ENCODE measurements at regions not wholly inside any gene's neighbourhood (a gene's known extent, or its start where the extent isn't known, plus 50 kb on each side); places are given as distances from the start of the nearest gene placed in this dataset.
A peak's percentile ranks its signal among the peaks of the same experiment; 100 is the strongest.

- no peak for TF ChIP-seq CTCF (IDR thresholded peaks at IDR 0.05)
- Histone ChIP-seq H3K9me3 (no peaks in the 10 kb centered on the region), H3K27ac (no peak overlapping the region), H3K27me3 (no peaks in the 10 kb centered on the region), H3K4me1 (ENCODE audit: control insufficient read depth in 1 of 2, insufficient read depth in 1 of 2, low read depth in 1 of 2, low read length in 1 of 2) (peaks cover 47 to 53% of the 10 kb centered on the region in 2 experiments), H3K4me3 (ENCODE audit: low read depth in 1 of 2, low read length in 1 of 2) (no peak overlapping the region), H3K36me3 (no peaks in the 10 kb centered on the region)
Observed at GRCh38 chr3:139117883-139118760, 73.4 kb upstream of the PRR23C start.

- H3K9me3 ChIP-seq = no peaks in the 10 kb centered on the region
- H3K27ac ChIP-seq = no peak overlapping the region
- H3K27me3 ChIP-seq = no peaks in the 10 kb centered on the region
- H3K4me1 ChIP-seq (ENCODE audit: control insufficient read depth in 1 of 2, insufficient read depth in 1 of 2, low read depth in 1 of 2, low read length in 1 of 2) = peaks cover 54 to 58% of the 10 kb centered on the region in 2 experiments
- H3K36me3 ChIP-seq = no peaks in the 10 kb centered on the region
- TF ChIP-seq CTCF (IDR thresholded peaks at IDR 0.05) = no peak
- no peak overlapping the region for H3K4me3 ChIP-seq (ENCODE audit: low read depth in 1 of 2, low read length in 1 of 2)
Observed at GRCh38 chr3:139118835-139119234, 74.1 kb upstream of the PRR23C start.

- no peaks in the 10 kb centered on the region for H3K27me3 ChIP-seq
- TF ChIP-seq CTCF (IDR thresholded peaks at IDR 0.05) = no peak
- no peak overlapping the region for H3K27ac ChIP-seq
- no peaks in the 10 kb centered on the region for H3K9me3 ChIP-seq
- H3K4me3 ChIP-seq (ENCODE audit: low read depth in 1 of 2, low read length in 1 of 2) = no peak overlapping the region
- no peaks in the 10 kb centered on the region for H3K36me3 ChIP-seq
- peaks cover 54 to 58% of the 10 kb centered on the region in 2 experiments for H3K4me1 ChIP-seq (ENCODE audit: control insufficient read depth in 1 of 2, insufficient read depth in 1 of 2, low read depth in 1 of 2, low read length in 1 of 2)
Observed at GRCh38 chr3:139119331-139120025, 74.8 kb upstream of the PRR23C start.

GRCh38 chr3:139120086-139121056 is 75.7 kb upstream of the PRR23C start:
- Histone ChIP-seq H3K9me3 (no peaks in the 10 kb centered on the region), H3K4me1 (ENCODE audit: control insufficient read depth in 1 of 2, insufficient read depth in 1 of 2, low read depth in 1 of 2, low read length in 1 of 2) (peaks cover 54 to 58% of the 10 kb centered on the region in 2 experiments), H3K36me3 (no peaks in the 10 kb centered on the region), H3K27me3 (no peaks in the 10 kb centered on the region), H3K4me3 (ENCODE audit: low read depth in 1 of 2, low read length in 1 of 2) (no peak overlapping the region), H3K27ac (peak overlapping the region; percentile 23)
- no peak for TF ChIP-seq CTCF (IDR thresholded peaks at IDR 0.05)

All from neutrophil (primary cell).